PC-9 (cell line): ENCODE measurements at regions not wholly inside any gene's neighbourhood (a gene's known extent, or its start where the extent isn't known, plus 50 kb on each side); places are given as distances from the start of the nearest gene placed in this dataset.

ENCODE experiments used
- CTCF ChIP-seq: fragments of 200-600 bp; sonication (generic); conservative IDR thresholded peaks from 2 replicates; pipeline ENCODE4 v1.6.1; 2017; ENCODE audit warnings: mixed run types, antibody characterized with exemption, mild to moderate bottlenecking, moderate library complexity
- EZH2 ChIP-seq: fragments of 200-600 bp; sonication (generic); IDR thresholded peaks from 2 replicates; pipeline ENCODE4 v1.8.0; 2017; ENCODE audit warnings: antibody characterized with exemption, low read depth

GRCh38 chr1:29679828-29680558 lies 443.7 kb downstream of the PTPRU start:
- TF ChIP-seq CTCF (no peak), EZH2 (no peak)
